KBM-7 (cell line): ENCODE measurements at regions not wholly inside any gene's neighbourhood (a gene's known extent, or its start where the extent isn't known, plus 50 kb on each side); places are given as distances from the start of the nearest gene placed in this dataset.

Experiments
- DNase-seq: peaks from one replicate; pipeline ENCODE4 v3.0.0-alpha.2; 2015
- in situ Hi-C: fragments of 300-500 bp; cut with MboI; formaldehyde crosslinking; loops from 2 replicates; pipeline ENCODE4 v1.14.3; 2020; ENCODE audit warnings: low sequenced_read_pairs, low pct_unique_long_range_greater_than_20kb, mixed read lengths

DNA sequence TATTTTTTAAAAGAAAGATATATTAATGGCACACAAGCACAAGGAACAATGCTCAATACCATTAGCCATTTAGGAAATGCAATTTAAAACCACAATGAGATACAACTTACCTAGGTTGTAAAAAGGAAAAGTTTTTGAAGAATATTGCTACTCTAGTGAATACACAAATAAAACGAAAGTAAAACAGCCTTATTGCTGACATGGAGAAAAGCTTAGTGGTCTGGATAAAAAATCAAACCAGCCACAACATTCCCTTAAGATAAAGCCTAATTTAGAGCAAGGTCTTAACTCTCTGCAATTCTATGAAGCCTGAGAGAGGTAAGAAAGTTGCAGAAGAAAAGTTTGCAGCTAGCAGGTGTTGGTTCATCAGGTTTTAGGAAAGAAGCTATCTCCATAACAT, 892.7 kb upstream of the ALCAM start:
- DNase-seq = no peak
- in situ Hi-C loops = no loop called here

DNA sequence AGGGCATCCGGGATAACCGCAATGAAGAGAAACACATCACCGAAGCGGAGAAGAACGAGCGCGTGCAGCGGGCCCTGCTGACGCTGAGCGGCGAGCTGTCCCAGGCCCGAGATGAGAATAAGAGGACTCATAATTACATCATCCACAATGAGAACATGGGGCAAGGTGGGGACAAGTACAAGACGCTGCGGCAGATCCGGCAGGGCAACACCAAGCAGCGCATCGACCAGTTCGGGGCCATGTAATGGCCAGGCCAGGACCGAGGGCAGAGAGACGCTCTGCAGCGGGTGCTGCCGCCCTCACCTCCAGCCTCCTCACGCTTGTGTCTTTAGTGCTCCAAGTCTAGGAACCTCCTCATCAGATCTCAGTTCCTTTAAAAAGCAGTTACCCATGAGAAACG, 863.7 kb upstream of the ALCAM start:
- no peak for DNase-seq
- in situ Hi-C loops = no loop called here

DNA sequence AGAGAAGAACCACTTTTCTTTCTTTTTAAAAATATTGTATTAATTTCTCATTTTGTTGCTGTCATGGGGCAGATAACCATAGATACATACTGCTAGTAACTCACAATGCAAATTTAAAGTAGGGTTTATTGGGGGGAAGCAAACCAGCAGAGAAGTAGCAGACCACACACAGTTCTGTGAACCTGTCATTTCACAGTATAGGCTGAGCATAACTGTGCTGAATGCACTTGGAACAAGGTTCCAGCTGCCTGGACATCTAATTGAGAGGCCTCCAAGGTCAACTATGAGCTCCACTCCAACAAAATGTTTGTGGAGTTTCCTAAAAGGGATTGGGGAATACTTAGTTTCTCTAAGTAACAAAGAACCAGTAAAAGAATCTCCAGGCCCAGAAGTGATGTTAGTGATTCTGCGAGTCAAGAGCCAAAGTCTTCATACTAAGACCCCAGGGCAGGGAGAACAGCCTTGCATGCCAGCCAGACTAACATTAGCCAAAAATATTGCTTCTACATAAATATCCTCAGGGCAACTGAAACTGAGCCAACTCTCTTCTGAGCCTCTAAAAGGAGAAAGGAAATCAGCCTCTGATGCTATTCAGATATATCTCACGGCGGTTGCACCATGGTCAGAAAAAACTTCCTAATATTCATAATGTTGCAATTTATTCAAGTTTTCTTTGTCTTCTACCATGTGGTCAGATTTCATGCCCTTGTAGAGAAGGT, 856.4 kb upstream of the ALCAM start:
- no peak for DNase-seq
- in situ Hi-C loops = no loop called here

DNA sequence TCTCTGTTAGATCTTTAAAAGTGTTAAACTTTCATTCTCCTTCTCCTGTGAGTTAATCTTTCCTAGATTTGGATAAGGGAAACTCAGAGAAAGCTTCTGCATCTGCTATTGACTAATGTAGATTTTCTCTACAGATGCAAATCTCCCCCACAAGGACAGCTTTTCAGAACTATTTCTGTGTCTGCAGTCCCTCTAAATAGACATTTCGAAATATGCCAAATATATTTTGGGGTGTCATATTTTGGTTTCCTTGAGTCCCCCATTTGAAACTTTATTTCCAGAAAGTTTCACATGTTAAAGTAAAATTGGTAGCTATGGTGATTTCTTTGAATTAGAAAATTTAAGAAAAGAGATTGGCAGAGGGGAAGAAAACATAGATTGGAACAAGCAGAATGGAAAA, 852.3 kb upstream of the ALCAM start:
- no peak for DNase-seq
- in situ Hi-C loops = no loop called here

- no peak for DNase-seq
- in situ Hi-C loops = no loop called here
Measured at GRCh38 chr3:104514776-104515175, 851.9 kb upstream of the ALCAM start.

DNA sequence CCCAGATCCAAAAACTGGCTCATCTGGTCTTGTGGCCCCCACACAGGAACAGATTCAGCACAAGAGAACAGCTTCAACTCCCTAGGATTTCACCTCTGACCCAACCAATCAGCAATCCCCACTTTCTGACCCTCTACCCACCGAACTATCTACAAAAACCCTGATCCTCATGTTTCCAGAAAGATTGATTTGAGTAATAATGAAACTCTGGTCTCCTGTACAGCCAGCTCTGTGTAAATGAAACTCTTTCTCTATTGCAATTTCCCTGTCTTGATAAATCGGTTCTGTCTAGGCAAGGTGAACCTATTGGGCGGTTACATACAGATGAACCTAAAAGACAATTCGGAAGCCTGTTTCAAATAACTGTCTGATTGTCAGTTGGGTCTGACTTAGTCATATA, 847.6 kb upstream of the ALCAM start:
- no peak for DNase-seq
- in situ Hi-C loops = no loop called here

- in situ Hi-C loops = no loop called here
- no peak for DNase-seq
Measured at GRCh38 chr3:104519468-104520227, 847.1 kb upstream of the ALCAM start.

- in situ Hi-C loops = no loop called here
- no peak for DNase-seq
Measured at GRCh38 chr3:104520228-104520655, 846.5 kb upstream of the ALCAM start.

DNA sequence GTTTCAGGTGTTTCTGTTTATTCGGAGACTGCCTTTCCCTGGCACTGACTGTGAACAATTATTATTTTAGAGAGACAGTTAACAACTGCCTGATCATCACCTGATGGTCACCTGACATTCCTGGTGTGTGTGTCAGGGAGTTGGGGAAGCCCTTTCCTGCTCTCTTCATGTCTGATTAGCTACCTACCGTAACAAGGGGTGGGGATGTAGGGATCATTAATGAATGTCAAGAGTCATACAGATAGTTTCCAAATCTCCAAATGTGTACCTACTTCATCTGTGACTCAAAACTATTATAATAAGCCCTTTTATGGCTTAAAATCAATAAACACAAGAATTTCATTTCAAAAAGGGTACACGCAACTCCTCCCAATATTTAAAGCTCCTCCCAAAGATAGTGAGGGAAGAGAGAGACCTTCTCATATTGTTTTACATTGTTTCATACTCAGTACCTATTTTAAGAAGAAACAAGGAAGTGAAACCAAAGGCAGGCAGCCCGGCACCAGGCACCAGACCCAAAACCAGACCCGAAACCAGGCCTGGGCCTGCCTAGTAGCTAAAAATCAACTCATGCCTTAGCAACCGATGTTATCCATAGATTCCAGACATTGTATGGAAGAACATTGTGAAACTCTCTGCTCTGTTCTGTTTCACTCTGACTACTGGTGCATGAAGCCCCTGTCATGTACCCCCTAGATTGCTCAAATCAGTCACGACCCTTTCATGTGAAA, 844.9 kb upstream of the ALCAM start:
- in situ Hi-C loops = no loop called here
- DNase-seq = peak; percentile 26

- in situ Hi-C loops = no loop called here
- peak; percentile 11 for DNase-seq
Measured at GRCh38 chr3:104523136-104523535, 843.6 kb upstream of the ALCAM start.

DNA sequence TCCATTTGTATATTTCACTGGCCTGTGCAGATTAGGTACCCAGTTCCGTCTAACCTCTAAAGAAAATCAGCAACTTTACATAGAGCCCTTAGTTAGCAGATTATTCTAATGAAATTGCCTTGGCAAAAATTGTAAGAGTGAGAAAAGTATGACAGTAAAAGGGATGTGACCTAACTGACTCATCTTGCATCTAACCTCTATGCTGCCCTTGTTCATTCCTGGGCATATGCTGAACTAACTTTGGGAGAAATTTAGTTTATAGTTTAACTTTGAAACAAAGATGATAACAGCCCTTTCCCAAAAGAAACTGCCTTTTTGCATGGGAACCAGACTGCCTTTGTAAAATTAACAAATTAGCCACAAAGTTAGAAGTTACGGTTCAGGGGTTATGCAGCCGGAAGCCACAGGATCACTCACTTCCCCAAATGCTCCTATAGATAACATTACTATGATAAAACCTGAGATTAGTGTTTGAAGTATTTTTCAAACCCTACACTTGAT, 839.8 kb upstream of the ALCAM start:
- in situ Hi-C loops = no loop called here
- DNase-seq = peak; percentile 42

DNA sequence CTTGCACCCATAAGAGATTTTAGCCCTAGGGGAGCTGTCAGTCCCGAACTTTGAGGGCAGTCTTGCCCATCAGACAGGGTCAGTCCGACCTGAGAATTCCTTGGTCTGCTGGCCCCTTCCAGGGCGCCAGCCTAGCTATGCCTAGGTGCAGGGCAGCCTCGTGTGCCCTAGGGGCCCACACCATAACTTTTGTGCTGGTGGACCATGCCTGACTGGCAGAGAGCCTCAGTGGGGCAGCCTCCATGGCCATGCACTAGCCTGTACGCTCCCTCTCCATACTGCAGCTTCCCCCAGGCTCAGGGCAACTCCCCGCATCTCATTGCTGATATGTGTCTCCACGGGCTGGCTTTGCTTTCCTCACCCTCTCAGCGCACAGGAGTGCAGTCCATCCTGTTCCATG, 835.8 kb upstream of the ALCAM start:
- DNase-seq = no peak
- in situ Hi-C loops = no loop called here

DNA sequence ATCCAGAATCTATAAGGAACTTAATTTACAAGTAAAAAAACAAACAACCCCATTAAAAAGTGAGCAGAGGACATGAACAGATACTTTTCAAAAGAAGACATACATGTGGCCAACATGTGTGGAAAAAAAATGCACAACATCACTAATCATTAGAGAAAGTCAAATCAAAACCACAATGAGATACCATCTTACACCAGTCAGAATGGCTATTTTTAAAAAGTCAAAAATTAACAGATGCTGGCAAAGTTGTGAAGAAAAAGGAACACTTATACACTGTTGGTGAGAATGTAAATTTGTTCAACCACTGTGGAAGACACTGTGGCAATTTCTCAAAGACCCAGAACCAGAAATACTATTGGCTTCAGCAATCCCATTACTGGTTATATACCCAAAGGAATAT, 830.0 kb upstream of the ALCAM start:
- DNase-seq = no peak
- in situ Hi-C loops = no loop called here

DNA sequence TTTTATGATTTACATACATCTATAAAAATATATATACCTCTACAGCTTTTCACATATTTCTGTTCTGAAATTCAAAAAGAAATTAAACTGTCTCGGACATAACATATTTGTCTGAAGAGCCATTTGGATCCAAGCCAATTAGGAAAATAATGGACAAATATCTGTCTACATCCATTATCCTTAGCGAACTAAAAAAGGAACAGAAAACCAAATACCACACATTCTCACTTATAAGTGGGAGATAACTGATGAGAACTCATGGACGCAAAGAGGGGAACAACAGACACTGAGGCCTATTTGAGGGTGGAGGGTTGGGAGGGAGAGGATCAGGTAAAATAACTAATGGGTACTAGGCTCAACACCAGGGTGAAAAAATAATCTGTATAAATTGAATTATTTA, 829.4 kb upstream of the ALCAM start:
- in situ Hi-C loops = no loop called here
- no peak for DNase-seq

- no peak for DNase-seq
- in situ Hi-C loops = no loop called here
Measured at GRCh38 chr3:104546301-104546700, 820.4 kb upstream of the ALCAM start.

DNA sequence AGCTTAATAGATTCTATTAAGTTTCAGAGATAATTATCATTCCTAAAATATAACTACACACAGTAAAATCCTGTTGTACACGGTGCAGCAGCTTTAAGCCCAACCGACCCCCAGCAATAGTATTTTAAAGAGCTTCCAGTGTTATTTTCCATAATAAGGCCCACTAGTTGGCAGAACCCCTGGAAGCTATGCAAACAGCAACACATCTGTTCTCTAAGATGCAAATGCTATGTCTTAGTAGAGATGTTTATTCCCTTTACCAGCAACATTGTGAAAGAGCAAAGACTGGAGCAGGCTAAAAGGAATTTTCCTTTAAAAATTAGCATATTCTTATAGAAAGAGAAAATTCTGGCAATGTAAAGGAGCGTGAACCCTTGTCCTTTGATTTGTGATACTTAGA, 819.7 kb upstream of the ALCAM start:
- DNase-seq = no peak
- in situ Hi-C loops = no loop called here

GRCh38 chr3:104548401-104548800, 818.3 kb upstream of the ALCAM start:
- in situ Hi-C loops = no loop called here
- DNase-seq = no peak

- no peak for DNase-seq
- in situ Hi-C loops = no loop called here
Measured at GRCh38 chr3:104549099-104549714, 817.5 kb upstream of the ALCAM start.

DNA sequence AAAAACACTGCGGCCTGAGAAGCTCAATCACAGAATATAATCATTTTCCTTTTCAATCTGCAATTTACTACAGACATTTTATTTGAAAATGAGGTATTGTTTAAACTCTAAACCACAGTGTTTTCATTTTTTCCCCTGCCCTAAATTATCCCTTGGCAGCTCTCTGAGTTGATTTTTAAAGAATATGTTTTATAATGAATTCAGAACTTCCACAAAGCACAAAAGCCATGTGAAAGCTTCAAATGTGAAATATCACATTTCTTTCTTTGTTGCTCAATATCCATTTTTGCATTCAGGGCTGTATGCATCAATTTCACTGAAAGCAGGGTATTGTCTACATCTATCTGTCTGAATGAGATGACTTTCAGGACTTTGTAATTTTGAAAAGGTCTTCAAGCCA, 813.6 kb upstream of the ALCAM start:
- in situ Hi-C loops = no loop called here
- no peak for DNase-seq

DNA sequence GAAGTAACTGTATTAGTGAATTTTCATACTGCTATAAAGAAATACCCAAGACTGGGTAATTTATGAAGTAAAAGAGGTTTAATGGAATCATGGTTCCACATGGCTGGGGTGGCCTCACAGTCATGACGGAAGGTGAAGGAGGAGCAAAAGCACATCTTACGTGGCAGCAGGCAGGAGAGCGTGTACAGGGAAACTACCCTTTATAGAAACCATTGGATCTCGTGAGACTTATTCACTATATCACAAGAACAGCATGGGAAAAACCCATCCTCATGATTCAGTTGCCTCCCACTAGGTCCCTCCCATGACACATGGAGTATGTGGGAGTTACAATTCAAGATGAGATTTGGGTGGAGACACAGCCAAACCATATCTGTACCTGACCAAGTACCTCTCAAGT, 812.3 kb upstream of the ALCAM start:
- DNase-seq = no peak
- in situ Hi-C loops = no loop called here
